ENCODE measurements at regions not wholly inside any gene's neighbourhood (a gene's known extent, or its start where the extent isn't known, plus 50 kb on each side); places are given as distances from the start of the nearest gene placed in this dataset.

DNA sequence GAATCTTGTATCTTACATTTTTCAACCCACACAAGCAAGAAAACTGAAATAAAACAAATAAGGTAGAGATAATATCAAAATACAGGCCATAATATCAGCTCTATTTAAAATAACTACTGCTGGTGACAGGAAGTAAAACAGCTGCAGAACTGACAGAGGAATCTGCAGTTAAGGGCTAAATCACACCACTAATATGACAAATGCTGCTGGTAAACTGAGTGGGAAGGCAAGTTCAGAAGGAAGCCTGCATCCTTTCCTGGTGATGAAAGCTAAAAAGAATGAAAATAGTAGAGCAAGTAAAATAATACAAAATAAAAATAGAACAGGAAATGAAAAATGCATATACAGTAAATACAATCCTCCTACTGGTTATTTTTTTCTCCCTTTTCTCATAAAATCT is 1293.7 kb upstream of the C9orf72 start:
- in situ Hi-C loops (cut with MboI; ENCODE audit: low sequenced_read_pairs): no loop called here

GRCh38 chr9:28868228-28868990 is 1295.1 kb upstream of the C9orf72 start:
- in situ Hi-C loops (cut with MboI; ENCODE audit: low sequenced_read_pairs): no loop called here

DNA sequence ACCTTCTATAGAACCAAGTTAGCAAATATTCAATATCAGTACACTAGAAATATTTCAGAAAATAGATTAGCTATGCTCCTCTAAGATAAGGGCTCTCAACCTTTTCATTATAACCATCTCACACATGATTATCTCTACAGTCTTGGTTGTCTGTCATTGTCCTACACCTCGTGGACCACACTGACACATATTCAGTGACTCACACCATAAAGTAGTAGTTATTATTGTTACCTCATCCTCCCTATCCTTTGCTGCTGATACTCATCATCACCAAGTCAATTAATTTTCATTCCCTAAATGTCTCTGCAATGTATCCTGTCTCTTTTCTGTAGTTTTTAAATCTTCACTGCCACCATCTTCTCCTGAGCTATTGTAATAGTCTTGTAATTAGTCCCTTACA is 1309.2 kb upstream of the C9orf72 start:
- in situ Hi-C loops (cut with MboI; ENCODE audit: low sequenced_read_pairs): no loop called here

- in situ Hi-C loops (cut with MboI; ENCODE audit: low sequenced_read_pairs): no loop called here
These were observed 1310.0 kb upstream of the C9orf72 start for GRCh38 chr9:28883234-28883633.

DNA sequence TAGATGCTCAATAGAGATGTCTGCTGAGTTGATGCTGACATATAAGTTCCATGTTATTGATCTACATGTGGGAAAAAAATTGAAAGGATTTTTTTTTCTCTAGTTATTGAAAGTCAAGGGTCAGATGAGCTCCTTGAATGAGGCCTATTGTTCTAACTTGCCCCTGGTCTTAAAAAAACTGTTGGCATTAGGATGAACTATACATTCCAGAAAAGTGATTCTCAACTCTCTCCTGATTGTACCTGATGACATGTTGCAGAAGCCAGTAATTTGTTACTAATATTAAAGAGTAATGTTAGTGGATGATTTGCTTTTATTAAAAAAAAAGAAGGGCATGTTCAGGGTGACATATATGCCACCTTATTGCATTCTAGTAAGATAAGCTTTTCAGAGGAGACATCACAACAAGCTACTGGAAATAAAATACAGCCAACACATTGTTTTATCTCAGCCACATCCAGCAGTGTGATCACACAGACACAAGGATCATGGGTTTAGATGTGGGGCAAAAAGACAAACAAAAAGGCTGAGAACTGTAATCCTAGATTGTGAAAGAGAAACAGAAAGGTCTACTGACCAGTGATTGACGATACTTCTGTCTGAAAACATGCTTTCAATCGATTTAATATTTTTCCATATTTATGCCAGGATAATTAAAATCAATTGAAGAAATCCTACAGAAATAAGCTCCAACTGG is 1314.1 kb upstream of the C9orf72 start:
- in situ Hi-C loops (cut with MboI; ENCODE audit: low sequenced_read_pairs): no loop called here

- in situ Hi-C loops (cut with MboI; ENCODE audit: low sequenced_read_pairs): no loop called here
These were observed 1315.5 kb upstream of the C9orf72 start for GRCh38 chr9:28888806-28889205.

- in situ Hi-C loops (cut with MboI; ENCODE audit: low sequenced_read_pairs): no loop called here
These were observed 1319.3 kb upstream of the C9orf72 start for GRCh38 chr9:28892538-28892937.

DNA sequence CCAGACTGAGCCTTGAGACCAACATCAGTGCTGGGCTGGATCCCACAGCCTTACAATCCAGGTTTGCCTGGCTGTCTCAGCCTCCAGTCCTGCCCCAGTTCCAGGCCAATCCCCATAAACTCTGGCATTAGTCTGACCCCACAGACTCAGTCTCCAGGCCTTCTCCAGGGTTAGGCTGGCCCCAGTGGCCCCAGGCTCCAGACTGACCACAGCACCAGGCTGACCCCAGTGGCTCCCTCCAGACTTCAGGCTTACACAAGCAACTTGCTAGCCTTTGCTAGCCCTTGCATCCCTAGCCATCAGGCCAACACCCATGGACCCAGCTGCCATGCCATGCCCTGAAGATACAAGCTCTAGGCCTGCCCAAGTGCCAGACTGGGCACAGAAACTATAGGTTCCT is 1326.0 kb upstream of the C9orf72 start:
- in situ Hi-C loops (cut with MboI; ENCODE audit: low sequenced_read_pairs): no loop called here

DNA sequence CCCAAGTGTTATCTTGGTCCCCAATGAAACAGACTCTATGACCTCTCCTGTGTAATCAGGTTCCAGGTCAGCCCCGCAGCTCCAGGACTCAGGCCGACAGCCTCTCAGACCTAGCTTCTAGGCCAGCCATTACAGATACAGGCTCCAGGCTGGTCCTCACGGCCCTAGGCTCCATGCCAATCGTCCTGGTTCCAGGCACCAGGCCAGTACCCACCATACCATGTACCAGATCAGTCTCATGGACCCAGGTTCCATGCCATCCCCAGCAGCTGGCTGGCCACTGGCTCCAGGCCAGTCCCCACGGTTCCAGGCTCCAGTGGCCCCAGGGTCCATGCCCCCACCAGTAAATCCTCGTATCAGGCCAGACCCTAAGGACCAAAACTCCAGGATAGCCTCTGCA is 1326.6 kb upstream of the C9orf72 start:
- in situ Hi-C loops (cut with MboI; ENCODE audit: low sequenced_read_pairs): no loop called here

GRCh38 chr9:28900406-28900805 is 1327.1 kb upstream of the C9orf72 start:
- in situ Hi-C loops (cut with MboI; ENCODE audit: low sequenced_read_pairs): no loop called here

GRCh38 chr9:28909526-28909925 is 1336.2 kb upstream of the C9orf72 start:
- in situ Hi-C loops (cut with MboI; ENCODE audit: low sequenced_read_pairs): no loop called here

DNA sequence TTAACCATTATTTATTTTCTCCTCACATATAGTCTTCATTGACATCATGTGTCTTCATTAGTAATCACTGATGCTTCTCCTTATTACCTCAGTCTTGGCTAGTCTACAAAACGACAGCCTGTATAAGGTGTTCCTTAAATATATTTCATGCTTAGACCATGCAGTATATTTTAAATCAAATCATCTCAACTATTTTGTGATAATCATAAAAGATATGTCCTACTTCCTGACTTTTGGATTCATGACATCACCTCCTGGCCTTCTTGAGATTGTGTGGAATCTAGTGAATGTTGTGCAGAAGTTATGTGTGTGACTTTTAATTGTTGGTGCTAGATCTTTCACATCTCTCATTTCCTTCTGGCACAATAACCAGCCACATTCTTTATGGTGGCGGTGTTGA is 1339.3 kb upstream of the C9orf72 start:
- in situ Hi-C loops (cut with MboI; ENCODE audit: low sequenced_read_pairs): no loop called here

DNA sequence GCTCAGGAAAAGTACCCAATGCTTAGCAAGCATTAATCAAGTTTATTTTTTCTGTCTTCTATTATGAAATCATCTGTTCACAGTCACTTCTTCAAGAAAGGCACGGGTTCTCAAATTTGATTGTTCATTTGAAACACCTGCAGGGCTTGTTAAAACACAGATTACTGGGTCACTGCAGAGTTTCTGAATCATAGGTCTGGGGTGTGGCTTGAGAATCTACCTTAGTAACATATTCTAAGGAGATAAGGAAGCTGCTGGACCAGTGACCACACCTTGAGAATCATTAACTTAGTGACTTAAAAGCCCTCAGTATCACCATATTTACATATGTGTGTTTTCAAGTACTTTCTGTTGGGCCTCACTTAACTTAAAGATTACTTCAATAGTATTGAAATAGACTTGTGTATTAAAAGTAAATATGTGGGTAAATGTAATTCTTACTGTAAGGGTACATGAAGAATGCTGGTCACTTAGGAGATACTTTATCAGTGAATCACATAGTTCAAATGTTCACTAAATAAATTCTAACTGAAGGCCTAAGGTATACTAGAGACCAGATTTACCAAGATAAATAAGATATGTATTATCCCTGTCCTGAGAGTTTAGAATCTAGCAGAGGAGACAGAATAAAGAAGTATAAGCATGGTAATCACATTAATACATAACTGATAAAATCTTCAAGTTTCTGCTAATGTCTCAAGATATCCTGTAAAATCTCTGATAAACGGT is 1342.1 kb upstream of the C9orf72 start:
- in situ Hi-C loops (cut with MboI; ENCODE audit: low sequenced_read_pairs): no loop called here

- in situ Hi-C loops (cut with MboI; ENCODE audit: low sequenced_read_pairs): no loop called here
These were observed 1343.1 kb upstream of the C9orf72 start for GRCh38 chr9:28916348-28916747.

- in situ Hi-C loops (cut with MboI; ENCODE audit: low sequenced_read_pairs): no loop called here
These were observed 1348.7 kb upstream of the C9orf72 start for GRCh38 chr9:28921857-28922500.

GRCh38 chr9:28922891-28923290 is 1349.6 kb upstream of the C9orf72 start:
- in situ Hi-C loops (cut with MboI; ENCODE audit: low sequenced_read_pairs): no loop called here

GRCh38 chr9:28923351-28923750 is 1350.1 kb upstream of the C9orf72 start:
- in situ Hi-C loops (cut with MboI; ENCODE audit: low sequenced_read_pairs): no loop called here

- in situ Hi-C loops (cut with MboI; ENCODE audit: low sequenced_read_pairs): no loop called here
These were observed 1351.9 kb upstream of the C9orf72 start for GRCh38 chr9:28925157-28925556.

DNA sequence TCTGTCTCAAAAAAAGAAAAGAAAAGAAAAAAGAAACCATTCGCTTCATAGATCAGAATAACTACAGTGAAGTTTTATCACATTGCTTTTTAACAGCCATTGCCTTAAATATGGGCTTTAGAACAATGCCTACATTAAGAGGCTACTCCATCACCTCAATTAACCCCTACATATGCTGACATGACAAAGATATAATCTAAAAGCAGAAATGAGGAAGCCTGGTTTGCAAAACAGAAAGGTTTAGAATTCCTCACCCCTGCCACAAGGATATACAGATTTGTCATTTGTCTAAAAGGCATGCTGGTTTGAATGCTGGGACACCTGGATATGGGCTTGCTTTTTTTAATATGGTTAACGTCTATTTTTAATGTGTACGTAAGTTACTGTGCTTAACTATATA is 1353.0 kb upstream of the C9orf72 start:
- in situ Hi-C loops (cut with MboI; ENCODE audit: low sequenced_read_pairs): no loop called here

DNA sequence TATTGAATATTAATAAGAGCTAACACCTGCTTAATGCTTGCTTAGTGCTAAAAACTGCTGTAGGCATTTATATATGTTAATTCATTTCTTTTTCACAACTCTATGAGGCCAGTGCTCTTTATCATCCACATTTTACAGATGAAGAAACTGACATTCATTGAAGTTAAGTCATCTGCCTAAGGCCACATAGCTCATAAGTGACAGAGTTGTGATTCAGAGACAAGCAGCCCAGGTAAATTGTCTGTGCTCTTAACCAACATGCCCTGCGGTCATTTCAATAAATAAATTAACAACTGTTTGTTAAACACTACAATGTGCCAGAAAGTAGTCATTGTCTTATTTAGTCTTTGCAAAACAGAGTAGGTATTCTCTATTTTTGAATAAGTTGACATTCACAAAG is 1354.4 kb upstream of the C9orf72 start:
- in situ Hi-C loops (cut with MboI; ENCODE audit: low sequenced_read_pairs): no loop called here

DNA sequence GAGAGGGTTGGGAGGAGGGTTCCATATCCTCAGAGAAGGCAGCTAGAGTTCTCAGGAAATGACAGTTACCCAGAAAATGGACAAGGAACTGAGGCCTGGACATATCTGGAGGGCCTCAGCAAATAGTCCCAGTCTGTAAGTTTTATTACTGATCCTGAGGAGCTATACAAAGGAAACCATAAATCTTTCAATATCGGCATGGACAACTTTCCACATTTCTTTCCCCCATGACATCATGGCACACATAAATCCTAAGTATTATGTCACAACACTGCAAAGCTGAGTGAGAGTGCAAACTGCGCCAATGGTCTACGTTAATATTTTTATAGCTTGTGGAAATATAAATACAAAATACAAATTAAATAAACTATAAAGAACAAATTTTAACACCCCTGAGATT is 1356.2 kb upstream of the C9orf72 start:
- in situ Hi-C loops (cut with MboI; ENCODE audit: low sequenced_read_pairs): no loop called here

All from HL-60/S4 (cell line).